Breast epithelium (tissue), 4 donors: ENCODE measurements at regions not wholly inside any gene's neighbourhood (a gene's known extent, or its start where the extent isn't known, plus 50 kb on each side); places are given as distances from the start of the nearest gene placed in this dataset.
A peak's percentile ranks its signal among the peaks of the same experiment; 100 is the strongest.
"Not testable (repeated sequence)": the region's sequence is repeated elsewhere in the genome, so short reads cannot be mapped to it uniquely, and the experiment has no call there.

Experiments used
- DNase-seq, 2 donors: peaks; one replicate each; pipeline ENCODE4 v3.0.0-alpha.2; 2019; ENCODE audit warnings: low spot score in 2 of 2
- H3K27ac ChIP-seq, 2 donors: fragments of 200-600 bp; sonication (generic) in 1 of 2; one replicate each; pipeline ENCODE4 v1.5.1; 2016 to 2019; ENCODE audit warnings: mild to moderate bottlenecking in 1 of 2
- H3K27me3 ChIP-seq, 2 donors: fragments of 200-600 bp; sonication (generic) in 1 of 2; one replicate each; pipeline versions ENCODE4 v1.5.1 to v1.6.0; 2017 to 2019; ENCODE audit warnings: control low read depth in 1 of 2, mild to moderate bottlenecking in 1 of 2
- H3K36me3 ChIP-seq: fragments of 200-600 bp; one replicate; pipeline ENCODE4 v1.5.1; 2019
- H3K4me1 ChIP-seq, 2 donors: fragments of 200-600 bp; sonication (generic); one replicate each; pipeline ENCODE4 v1.5.1; 2016 to 2019; ENCODE audit warnings: control low read depth in 1 of 2
- H3K4me3 ChIP-seq, 3 donors: fragments of 200-600 bp; sonication (generic); 1 replicate in 2 of 3; 2 replicates in 1 of 3; pipeline ENCODE4 v1.5.1; 2016 to 2019; ENCODE audit warnings: mild to moderate bottlenecking in 3 of 3, moderate library complexity in 2 of 3
- H3K9me3 ChIP-seq, 2 donors: fragments of 200-600 bp; sonication (generic) in 1 of 2; one replicate each; pipeline ENCODE4 v1.5.1; 2016 to 2019; ENCODE audit warnings: control low read depth in 1 of 2
- CTCF ChIP-seq, 3 donors: fragments of 450-650 bp; IDR thresholded peaks; one replicate each; pipeline ENCODE4 v1.5.1; 2016 to 2017; ENCODE audit warnings: antibody characterized with exemption in 3 of 3, mild to moderate bottlenecking in 3 of 3, moderate library complexity in 3 of 3
- POLR2A ChIP-seq: fragments of 450-650 bp; IDR thresholded peaks from one replicate; pipeline ENCODE4 v1.6.1; 2016; ENCODE audit warnings: antibody characterized with exemption, mild to moderate bottlenecking, moderate library complexity
- POLR2AphosphoS5 ChIP-seq, 3 donors: sonication (generic); formaldehyde crosslinking; IDR thresholded peaks; one replicate each; pipeline ENCODE4 v1.6.1; 2017; ENCODE audit warnings: antibody characterized with exemption in 3 of 3
- intact Hi-C: fragments of 100-400 bp; cut with DNase I; formaldehyde crosslinking; loops from one replicate; pipeline ENCODE4 v1.15.1; 2023; ENCODE audit warnings: low total_unique reads

DNA sequence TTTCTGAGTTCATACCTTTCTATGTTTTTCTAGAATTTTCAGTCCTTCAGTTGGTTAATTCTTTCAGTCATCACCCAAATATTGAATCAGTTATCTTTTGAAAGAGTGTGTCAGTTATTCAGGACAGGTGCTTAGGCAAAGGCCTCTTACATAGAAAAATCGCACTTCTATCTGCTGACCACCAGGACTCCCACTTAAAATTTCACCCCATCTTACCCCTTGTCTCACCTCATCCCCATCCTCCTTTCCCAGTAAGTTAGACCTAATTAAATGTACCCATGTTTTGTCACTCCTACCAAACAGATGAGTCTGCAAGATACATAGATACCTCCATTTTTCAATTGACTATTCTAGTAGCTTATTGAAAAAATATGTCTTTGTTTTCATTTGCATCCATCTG lies 159.9 kb upstream of the PIK3R1 start:
- intact Hi-C loops = no loop called here
- Histone ChIP-seq H3K27me3 (no peaks in the 10 kb centered on the region), H3K9me3 (no peaks in the 10 kb centered on the region), H3K4me1 (no peaks in the 10 kb centered on the region), H3K27ac (no peak overlapping the region), H3K4me3 (no peak overlapping the region), H3K36me3 (no peaks in the 10 kb centered on the region)
- DNase-seq = no peak
- no peak for TF ChIP-seq CTCF (IDR thresholded peaks at IDR 0.05)
- TF ChIP-seq POLR2AphosphoS5 (IDR thresholded peaks at IDR 0.05) = no peak
- TF ChIP-seq POLR2A = no peak

- H3K27me3 ChIP-seq = no peaks in the 10 kb centered on the region
- H3K9me3 ChIP-seq = no peaks in the 10 kb centered on the region
- TF ChIP-seq POLR2AphosphoS5 (IDR thresholded peaks at IDR 0.05) = no peak
- no peak for TF ChIP-seq POLR2A
- no peak for TF ChIP-seq CTCF (IDR thresholded peaks at IDR 0.05)
- no peak overlapping the region for H3K4me3 ChIP-seq
- H3K27ac ChIP-seq = no peak overlapping the region
- H3K4me1 ChIP-seq = no peaks in the 10 kb centered on the region
- intact Hi-C loops = no loop called here
- no peak for DNase-seq
- no peaks in the 10 kb centered on the region for H3K36me3 ChIP-seq
Measured at GRCh38 chr5:68054638-68055037, 160.9 kb upstream of the PIK3R1 start.

- Histone ChIP-seq H3K4me3 (no peak overlapping the region), H3K27me3 (no peaks in the 10 kb centered on the region), H3K4me1 (no peaks in the 10 kb centered on the region), H3K36me3 (no peaks in the 10 kb centered on the region), H3K27ac (no peak overlapping the region), H3K9me3 (peaks cover under 1 to 4% of the 10 kb centered on the region in 2 donors)
- intact Hi-C loops = no loop called here
- TF ChIP-seq CTCF (IDR thresholded peaks at IDR 0.05) (no peak), POLR2AphosphoS5 (IDR thresholded peaks at IDR 0.05) (no peak), POLR2A (no peak)
- DNase-seq = no peak
Measured at GRCh38 chr5:68053202-68053601, 162.4 kb upstream of the PIK3R1 start.

GRCh38 chr5:68049053-68049713 lies 166.4 kb upstream of the PIK3R1 start:
- H3K27me3 ChIP-seq = no peaks in the 10 kb centered on the region
- no peak for TF ChIP-seq CTCF (IDR thresholded peaks at IDR 0.05)
- no peak for TF ChIP-seq POLR2A
- no peak for TF ChIP-seq POLR2AphosphoS5 (IDR thresholded peaks at IDR 0.05)
- no peak overlapping the region for H3K4me3 ChIP-seq
- peaks cover 4 to 17% of the 10 kb centered on the region in 2 donors for H3K9me3 ChIP-seq
- no peak for DNase-seq
- intact Hi-C loops = no loop called here
- H3K27ac ChIP-seq = peak overlapping the region in 1 of 2 donors; percentile 38
- H3K4me1 ChIP-seq = no peaks in the 10 kb centered on the region
- H3K36me3 ChIP-seq = no peaks in the 10 kb centered on the region

GRCh38 chr5:68048516-68048915 lies 167.0 kb upstream of the PIK3R1 start:
- Histone ChIP-seq H3K27ac (peak overlapping the region in 1 of 2 donors; percentile 38), H3K27me3 (no peaks in the 10 kb centered on the region), H3K36me3 (no peaks in the 10 kb centered on the region), H3K4me1 (no peaks in the 10 kb centered on the region), H3K9me3 (peaks cover 4 to 17% of the 10 kb centered on the region in 2 donors), H3K4me3 (no peak overlapping the region)
- DNase-seq = no peak
- intact Hi-C loops = no loop called here
- TF ChIP-seq CTCF (IDR thresholded peaks at IDR 0.05) = no peak
- TF ChIP-seq POLR2AphosphoS5 (IDR thresholded peaks at IDR 0.05) = no peak
- TF ChIP-seq POLR2A = no peak

GRCh38 chr5:68048054-68048453 lies 167.5 kb upstream of the PIK3R1 start:
- H3K4me3 ChIP-seq, intact Hi-C loops, H3K27me3 ChIP-seq, H3K36me3 ChIP-seq, H3K4me1 ChIP-seq, H3K27ac ChIP-seq, DNase-seq: not testable (repeated sequence)
- H3K9me3 ChIP-seq = peaks cover 4 to 17% of the 10 kb centered on the region in 2 donors
